Activated CD4-positive, CD25-positive, alpha-beta regulatory T cell treated with anti-CD3 and anti-CD28 coated beads, Interleukin-2, amount 50 U/mL, for 72 hours (primary cell): ENCODE measurements at regions not wholly inside any gene's neighbourhood (a gene's known extent, or its start where the extent isn't known, plus 50 kb on each side); places are given as distances from the start of the nearest gene placed in this dataset.
"Not testable (repeated sequence)": the region's sequence is repeated elsewhere in the genome, so short reads cannot be mapped to it uniquely, and the experiment has no call there.

ENCODE experiments used
- DNase-seq: peaks from one replicate; pipeline ENCODE4 v3.0.0; 2021

GRCh38 chr2:122023059-122023864, 267.8 kb downstream of the TSN start:
- no peak for DNase-seq

GRCh38 chr2:122027510-122028217, 272.2 kb downstream of the TSN start:
- DNase-seq: no peak

GRCh38 chr2:122028371-122029100, 273.1 kb downstream of the TSN start:
- no peak for DNase-seq

- DNase-seq: no peak
Observed at GRCh38 chr2:122029456-122029855, 274.0 kb downstream of the TSN start.

DNA sequence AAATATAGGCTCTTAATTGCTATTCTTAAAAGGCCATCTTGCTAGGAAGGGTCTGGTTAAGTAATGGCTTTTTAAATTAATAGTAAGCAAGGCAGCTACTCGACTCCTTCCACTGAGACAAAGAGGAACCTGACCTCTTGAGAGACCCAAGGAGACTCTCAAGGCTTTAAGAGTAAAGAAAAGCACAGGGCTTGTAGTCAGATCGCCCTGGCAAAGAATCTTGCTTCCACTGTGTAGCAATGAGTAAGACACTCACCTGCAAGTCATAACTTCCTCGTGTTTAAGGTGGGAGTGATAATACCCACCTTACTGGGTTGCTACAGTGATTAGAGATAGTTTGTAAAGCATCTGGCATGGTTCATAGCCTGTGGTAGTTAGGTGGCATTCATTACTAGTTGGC, 274.5 kb downstream of the TSN start:
- DNase-seq: no peak

- DNase-seq: no peak
Observed at GRCh38 chr2:122031544-122032263, 276.3 kb downstream of the TSN start.

DNA sequence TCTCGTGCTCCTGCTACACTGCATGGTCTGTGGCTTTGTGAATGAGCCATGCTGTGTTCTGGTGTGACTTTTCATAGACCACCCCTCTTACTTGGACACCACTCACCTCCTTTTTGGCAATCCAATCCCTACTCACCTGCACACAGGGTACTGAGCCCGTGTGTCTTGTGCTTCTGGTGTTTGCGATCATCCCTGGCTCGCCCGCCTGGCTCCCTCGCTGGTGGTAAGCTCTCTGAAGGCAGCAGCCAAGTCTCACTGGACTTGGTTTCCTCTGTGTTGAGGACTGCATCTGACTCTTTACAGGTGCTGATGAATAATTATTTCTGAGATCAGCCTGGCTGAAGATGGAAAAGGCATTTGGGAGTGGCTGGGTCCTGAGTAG, 276.8 kb downstream of the TSN start:
- DNase-seq: no peak

DNA sequence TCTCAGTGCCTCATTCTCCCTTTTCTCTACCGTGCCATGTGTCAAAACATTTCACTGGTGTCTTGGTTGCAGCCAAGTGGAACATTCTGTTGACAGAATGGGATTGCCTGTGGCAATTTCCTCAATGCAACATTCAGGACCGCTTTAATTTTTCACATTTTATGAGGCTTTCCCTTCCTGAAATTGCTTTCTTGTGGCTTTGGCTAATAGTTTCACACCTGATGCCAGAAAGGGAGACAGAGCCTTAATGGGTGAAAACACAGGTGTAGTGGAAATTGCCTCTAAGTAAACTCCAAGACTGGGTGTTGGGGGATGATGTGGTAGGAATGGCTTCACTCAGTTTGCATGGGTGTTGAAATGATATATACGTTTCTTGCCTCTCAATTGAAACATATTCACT, 278.3 kb downstream of the TSN start:
- DNase-seq: no peak

GRCh38 chr2:122034344-122034743, 278.9 kb downstream of the TSN start:
- no peak for DNase-seq

DNA sequence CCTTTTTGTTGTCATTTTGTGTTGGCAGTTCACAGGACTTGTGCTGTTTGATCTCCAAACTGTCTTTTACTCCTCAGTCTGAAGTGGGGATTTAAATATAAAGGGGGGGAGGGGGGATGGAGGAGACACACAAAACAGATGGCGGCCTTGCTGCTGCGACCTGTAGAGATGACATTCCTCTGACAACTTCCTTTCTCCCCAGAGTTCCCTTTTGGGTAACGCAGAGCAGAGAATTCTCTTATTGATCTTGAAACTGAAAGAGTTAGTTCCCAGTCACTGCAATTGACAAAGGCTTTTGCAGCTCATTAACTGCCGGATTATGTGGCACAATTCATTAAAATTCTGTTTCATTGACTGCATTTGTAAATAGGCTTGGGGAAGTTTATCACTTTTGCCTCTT, 279.3 kb downstream of the TSN start:
- DNase-seq: no peak

- not testable (repeated sequence) for DNase-seq
Observed at GRCh38 chr2:122038816-122039215, 283.4 kb downstream of the TSN start.

DNA sequence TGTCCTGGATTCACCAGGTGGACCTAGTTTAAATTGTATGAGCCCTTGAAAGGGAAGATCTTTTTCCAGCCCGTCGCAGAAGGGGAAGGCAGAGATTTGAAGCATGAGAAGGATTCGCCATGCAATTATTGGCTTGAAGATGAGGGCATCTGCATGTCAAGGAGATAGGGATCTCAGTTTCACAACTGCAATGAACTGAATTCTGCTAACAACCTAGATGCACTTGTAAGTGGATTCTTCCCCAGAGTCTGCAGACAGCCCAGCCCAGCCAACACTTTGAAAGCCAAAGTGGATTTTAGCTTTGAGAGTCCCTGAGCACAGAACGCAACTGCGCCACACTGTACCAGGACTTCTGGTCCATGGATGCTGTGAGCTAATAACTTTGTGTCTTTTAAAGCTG, 286.0 kb downstream of the TSN start:
- no peak for DNase-seq

DNA sequence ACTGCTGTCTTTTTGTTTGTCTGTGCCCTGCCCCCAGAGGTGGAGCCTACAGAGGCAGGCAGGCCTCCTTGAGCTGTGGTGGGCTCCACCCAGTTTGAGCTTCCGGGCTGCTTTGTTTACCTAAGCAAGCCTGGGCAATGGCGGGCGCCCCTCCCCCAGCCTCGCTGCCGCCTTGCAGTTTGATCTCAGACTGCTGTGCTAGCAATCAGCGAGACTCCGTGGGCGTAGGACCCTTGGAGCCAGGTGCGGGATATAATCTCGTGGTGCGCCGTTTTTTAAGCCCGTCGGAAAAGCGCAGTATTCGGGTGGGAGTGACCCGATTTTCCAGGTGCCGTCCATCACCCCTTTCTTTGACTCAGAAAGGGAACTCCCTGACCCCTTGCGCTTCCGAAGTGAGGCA, 296.2 kb downstream of the TSN start:
- not testable (repeated sequence) for DNase-seq

DNA sequence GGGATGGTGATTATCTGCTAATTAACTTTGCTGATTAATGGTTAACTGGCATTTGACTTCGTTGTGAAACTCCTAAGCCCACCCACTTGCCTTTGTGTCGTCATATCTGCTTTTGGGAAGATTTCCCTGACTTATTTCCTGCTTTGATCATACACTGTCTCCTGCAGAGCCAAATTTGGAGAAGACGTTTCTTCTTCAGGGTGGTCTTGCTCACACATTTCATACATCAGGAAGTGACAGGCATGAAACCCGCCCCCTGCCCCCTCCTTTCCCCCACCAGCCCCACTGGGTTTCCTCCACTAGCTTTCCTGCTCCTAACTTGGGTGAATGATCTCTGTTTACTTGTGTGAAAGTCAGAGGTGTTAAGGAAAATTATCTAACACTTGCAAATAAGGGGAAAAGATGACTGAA, 300.1 kb downstream of the TSN start:
- DNase-seq: no peak

GRCh38 chr2:122056853-122057252, 301.4 kb downstream of the TSN start:
- no peak for DNase-seq

DNA sequence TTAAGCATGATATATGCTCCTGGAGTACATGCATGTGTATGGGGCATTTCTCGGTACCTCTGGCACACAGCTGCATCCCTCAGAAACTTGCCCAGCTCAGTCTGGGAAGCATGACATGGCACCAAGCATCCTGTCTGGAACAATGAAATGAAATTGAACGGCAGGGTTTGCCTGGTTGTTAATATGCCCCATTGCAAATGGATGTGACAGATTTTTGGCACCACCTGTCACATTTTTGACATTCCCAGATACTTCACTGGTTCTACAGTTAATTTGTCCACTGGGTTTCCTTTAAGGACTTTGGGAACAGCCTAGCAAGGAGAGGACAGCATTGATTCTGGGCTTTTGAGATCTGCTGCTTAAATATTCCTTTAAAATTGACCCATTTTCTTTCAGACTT, 305.8 kb downstream of the TSN start:
- DNase-seq: no peak

- no peak for DNase-seq
Observed at GRCh38 chr2:122061831-122062230, 306.4 kb downstream of the TSN start.

DNA sequence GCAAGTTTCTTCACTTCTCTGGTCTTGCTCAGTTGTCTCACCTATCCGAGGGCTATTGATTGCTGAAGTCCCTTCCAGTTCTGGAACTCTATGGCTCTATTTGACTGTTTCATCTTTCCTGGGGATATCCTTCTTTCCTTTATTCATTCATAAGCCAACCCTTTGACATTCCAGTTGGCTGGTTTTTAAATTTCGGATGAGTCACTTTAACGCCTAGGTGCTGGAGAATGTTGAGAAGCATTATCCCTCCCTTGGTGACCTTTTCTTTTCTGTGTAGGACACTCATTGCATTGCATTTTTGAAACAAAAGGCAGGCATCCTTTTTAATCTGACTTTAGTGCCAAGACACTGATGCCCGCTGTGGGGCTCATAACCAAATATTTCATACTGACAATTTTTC, 307.1 kb downstream of the TSN start:
- no peak for DNase-seq

DNA sequence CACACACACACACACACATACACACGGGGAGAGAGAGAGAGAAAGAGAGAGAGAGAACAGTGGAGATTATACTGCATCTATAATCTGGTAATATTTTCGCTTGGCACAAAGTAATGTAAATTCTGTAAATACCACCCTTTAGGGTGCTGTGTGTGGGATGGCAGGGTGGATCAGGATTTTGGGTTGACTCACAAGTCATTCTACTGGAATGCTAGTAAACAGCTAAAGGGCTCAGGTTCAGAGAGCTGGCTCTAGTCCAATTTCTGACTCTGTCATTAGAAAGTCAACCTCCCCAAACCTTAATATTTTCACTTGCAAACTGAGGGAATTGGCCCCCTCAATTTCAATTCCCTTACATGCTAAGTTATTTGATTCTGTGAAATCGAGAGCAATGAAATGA, 308.3 kb downstream of the TSN start:
- no peak for DNase-seq

GRCh38 chr2:122070241-122070731, 314.8 kb downstream of the TSN start:
- no peak for DNase-seq

GRCh38 chr2:122072666-122073065, 317.2 kb downstream of the TSN start:
- no peak for DNase-seq

DNA sequence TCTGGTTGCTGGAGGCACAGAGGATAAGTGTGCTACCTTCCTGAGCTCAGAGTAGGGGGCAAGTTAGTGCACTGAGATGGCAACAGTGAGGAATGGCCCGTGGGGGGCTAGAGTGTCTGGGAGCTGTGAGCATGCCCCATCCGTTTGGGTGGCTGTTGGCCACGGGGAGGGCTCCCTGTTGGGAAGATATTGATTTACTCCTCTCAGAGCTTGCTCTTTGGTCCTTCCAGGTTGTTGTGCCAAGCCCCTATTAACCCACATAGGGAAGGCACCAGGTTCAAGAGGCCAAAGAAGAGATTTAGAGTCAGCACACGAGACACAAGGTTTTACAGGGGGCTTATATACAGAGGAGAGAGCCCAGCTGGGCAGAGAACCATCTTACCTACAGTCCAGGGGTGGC, 318.8 kb downstream of the TSN start:
- DNase-seq: no peak

- DNase-seq: no peak
Observed at GRCh38 chr2:122075381-122075780, 319.9 kb downstream of the TSN start.
